GM21381 (cell line): ENCODE measurements at regions not wholly inside any gene's neighbourhood (a gene's known extent, or its start where the extent isn't known, plus 50 kb on each side); places are given as distances from the start of the nearest gene placed in this dataset.

Source experiments
- ATAC-seq: cut with Tn5 transposase; IDR thresholded peaks from one replicate; pipeline ENCODE4 v1.9.1; 2021; ENCODE audit warnings: mild to moderate bottlenecking, moderate library complexity; ENCODE audit not compliant: unreplicated experiment

GRCh38 chr20:11328839-11329238 lies 588.9 kb upstream of the BTBD3 start:
- no peak for ATAC-seq

- no peak for ATAC-seq
Observed at GRCh38 chr20:11329271-11329670, 588.4 kb upstream of the BTBD3 start.

- ATAC-seq, result no peak
Observed at GRCh38 chr20:11331096-11331495, 586.6 kb upstream of the BTBD3 start.

GRCh38 chr20:11332381-11332780 lies 585.3 kb upstream of the BTBD3 start:
- no peak for ATAC-seq

GRCh38 chr20:11333634-11334033 lies 584.1 kb upstream of the BTBD3 start:
- no peak for ATAC-seq

GRCh38 chr20:11337361-11338130 lies 580.1 kb upstream of the BTBD3 start:
- ATAC-seq, result no peak

- ATAC-seq, result no peak
Observed at GRCh38 chr20:11338496-11339306, 579.0 kb upstream of the BTBD3 start.

GRCh38 chr20:11344939-11345338 lies 572.8 kb upstream of the BTBD3 start:
- ATAC-seq, result no peak

GRCh38 chr20:11347738-11348137 lies 570.0 kb upstream of the BTBD3 start:
- no peak for ATAC-seq

- ATAC-seq, result no peak
Observed at GRCh38 chr20:11350126-11351005, 567.3 kb upstream of the BTBD3 start.

GRCh38 chr20:11352041-11352440 lies 565.7 kb upstream of the BTBD3 start:
- no peak for ATAC-seq

- ATAC-seq, result no peak
Observed at GRCh38 chr20:11354846-11355245, 562.8 kb upstream of the BTBD3 start.

- no peak for ATAC-seq
Observed at GRCh38 chr20:11355345-11355744, 562.3 kb upstream of the BTBD3 start.

- no peak for ATAC-seq
Observed at GRCh38 chr20:11356061-11356460, 561.6 kb upstream of the BTBD3 start.

GRCh38 chr20:11362450-11362849 lies 555.2 kb upstream of the BTBD3 start:
- ATAC-seq, result no peak

- no peak for ATAC-seq
Observed at GRCh38 chr20:11364736-11365135, 553.0 kb upstream of the BTBD3 start.

GRCh38 chr20:11366660-11367059 lies 551.0 kb upstream of the BTBD3 start:
- ATAC-seq, result no peak

GRCh38 chr20:11368499-11368898 lies 549.2 kb upstream of the BTBD3 start:
- ATAC-seq, result no peak

GRCh38 chr20:11368965-11369711 lies 548.6 kb upstream of the BTBD3 start:
- ATAC-seq, result no peak

- ATAC-seq, result no peak
Observed at GRCh38 chr20:11371831-11372230, 545.9 kb upstream of the BTBD3 start.
